ENCODE measurements at regions not wholly inside any gene's neighbourhood (a gene's known extent, or its start where the extent isn't known, plus 50 kb on each side); places are given as distances from the start of the nearest gene placed in this dataset.

DNA sequence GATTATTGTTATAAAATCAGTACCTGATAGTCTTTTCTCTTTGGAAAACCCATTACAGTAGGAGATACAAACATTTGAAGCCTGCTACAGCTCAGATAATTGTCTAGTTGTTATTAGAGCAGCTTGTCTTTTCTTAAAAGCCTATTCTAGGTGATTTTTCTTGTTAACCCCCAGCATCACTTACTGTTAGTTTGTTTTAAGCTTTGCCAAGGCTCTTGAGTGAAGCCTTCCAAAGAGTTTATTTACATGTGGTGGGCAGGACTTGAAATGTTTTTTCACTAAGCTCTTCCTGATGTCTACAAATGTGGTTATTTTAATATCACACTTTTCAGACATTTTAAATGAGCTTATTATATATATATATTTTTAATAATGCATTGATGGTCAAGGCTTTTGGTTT lies 791.3 kb downstream of the PLCL1 start:
- Histone ChIP-seq H3K9me3 (ENCODE audit: severe bottlenecking) (no peaks in the 10 kb centered on the region), H3K36me3 (no peaks in the 10 kb centered on the region), H3K27me3 (ENCODE audit: insufficient read depth, low read depth, severe bottlenecking) (no peaks in the 10 kb centered on the region), H3K4me3 (ENCODE audit: low read depth, low read length) (no peak overlapping the region), H3K27ac (no peak overlapping the region)
- TF ChIP-seq CTCF (IDR thresholded peaks at IDR 0.05; ENCODE audit: low read depth, low read length) = no peak
- no peak for DNase-seq

DNA sequence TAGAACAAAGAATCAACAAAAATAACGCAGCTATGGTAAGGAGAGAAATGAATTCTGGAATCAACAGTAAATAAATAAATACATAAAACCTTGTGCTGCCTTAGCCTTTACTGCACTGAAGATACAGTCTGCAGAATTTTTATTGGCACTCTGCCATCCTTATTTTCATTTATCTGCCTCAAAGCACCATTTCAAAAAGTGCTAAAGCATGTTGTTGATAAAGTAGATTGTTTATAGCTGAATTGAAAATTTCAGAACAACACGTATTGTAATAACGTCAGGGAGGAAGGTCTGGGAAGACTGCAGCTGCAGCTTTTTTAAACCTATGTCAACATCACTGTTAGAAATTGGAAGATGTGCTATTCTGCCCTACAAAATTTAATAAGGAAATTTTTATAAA lies 787.2 kb downstream of the PLCL1 start:
- TF ChIP-seq CTCF (IDR thresholded peaks at IDR 0.05; ENCODE audit: low read depth, low read length) = no peak
- no peak for DNase-seq
- no peaks in the 10 kb centered on the region for H3K36me3 ChIP-seq
- no peaks in the 10 kb centered on the region for H3K27me3 ChIP-seq (ENCODE audit: insufficient read depth, low read depth, severe bottlenecking)
- no peaks in the 10 kb centered on the region for H3K9me3 ChIP-seq (ENCODE audit: severe bottlenecking)
- no peak overlapping the region for H3K4me3 ChIP-seq (ENCODE audit: low read depth, low read length)
- no peak overlapping the region for H3K27ac ChIP-seq

DNA sequence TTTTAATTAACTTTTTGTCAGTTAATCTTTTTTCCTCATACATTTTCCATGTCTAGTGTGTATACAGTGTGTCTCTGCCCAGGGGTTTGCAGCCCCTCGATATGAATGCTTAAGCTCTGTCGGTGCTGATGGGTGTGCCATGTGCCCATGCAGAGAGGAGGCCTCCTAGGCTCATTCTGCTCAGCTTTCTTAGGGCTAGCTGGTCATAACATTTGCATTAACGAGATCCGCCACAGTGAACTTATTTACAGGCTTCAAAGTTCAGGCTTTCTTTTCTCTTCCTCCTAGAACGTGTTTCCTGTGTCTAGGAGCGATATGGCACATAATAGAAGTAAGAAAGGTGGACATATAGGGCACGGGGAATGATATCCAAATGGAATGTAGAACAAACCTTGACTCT lies 783.3 kb downstream of the PLCL1 start:
- no peak for TF ChIP-seq CTCF (IDR thresholded peaks at IDR 0.05; ENCODE audit: low read depth, low read length)
- H3K36me3 ChIP-seq = no peaks in the 10 kb centered on the region
- H3K27ac ChIP-seq = no peak overlapping the region

GRCh38 chr2:198587240-198587639 lies 782.8 kb downstream of the PLCL1 start:
- TF ChIP-seq CTCF (IDR thresholded peaks at IDR 0.05; ENCODE audit: low read depth, low read length) = no peak
- Histone ChIP-seq H3K4me3 (ENCODE audit: low read depth, low read length) (no peak overlapping the region), H3K27ac (no peak overlapping the region), H3K36me3 (no peaks in the 10 kb centered on the region), H3K9me3 (ENCODE audit: severe bottlenecking) (no peaks in the 10 kb centered on the region), H3K27me3 (ENCODE audit: insufficient read depth, low read depth, severe bottlenecking) (no peaks in the 10 kb centered on the region)
- DNase-seq = no peak

More for the DNA sequence above, 783.3 kb downstream of the PLCL1 start:
- H3K4me3 ChIP-seq (ENCODE audit: low read depth, low read length) = no peak overlapping the region
- H3K9me3 ChIP-seq (ENCODE audit: severe bottlenecking) = no peaks in the 10 kb centered on the region
- no peaks in the 10 kb centered on the region for H3K27me3 ChIP-seq (ENCODE audit: insufficient read depth, low read depth, severe bottlenecking)
- DNase-seq = no peak

- Histone ChIP-seq H3K4me3 (ENCODE audit: low read depth, low read length) (no peak overlapping the region), H3K36me3 (no peaks in the 10 kb centered on the region), H3K27me3 (ENCODE audit: insufficient read depth, low read depth, severe bottlenecking) (no peaks in the 10 kb centered on the region), H3K9me3 (ENCODE audit: severe bottlenecking) (no peaks in the 10 kb centered on the region), H3K27ac (no peak overlapping the region)
- no peak for TF ChIP-seq CTCF (IDR thresholded peaks at IDR 0.05; ENCODE audit: low read depth, low read length)
- no peak for DNase-seq
Observed at GRCh38 chr2:198571393-198571792, 767.0 kb downstream of the PLCL1 start.

DNA sequence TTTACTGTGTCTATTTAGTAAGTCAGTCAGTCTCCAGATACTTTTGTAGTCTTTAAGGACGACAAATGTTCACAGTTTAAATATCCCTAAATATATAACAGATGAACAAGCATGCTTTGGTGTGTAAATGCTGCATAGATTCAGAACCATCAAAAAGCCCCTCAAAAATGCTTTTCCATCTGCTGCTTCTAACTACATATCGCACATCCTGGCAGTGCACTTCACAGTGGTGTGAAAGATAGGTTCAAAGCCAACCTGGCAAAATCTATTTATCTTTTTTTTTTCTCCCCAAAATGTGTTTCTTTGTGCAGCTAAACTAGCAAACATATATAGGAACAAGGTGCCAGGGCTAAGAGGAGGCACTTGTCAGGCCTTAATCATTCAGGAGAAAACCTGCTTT lies 753.8 kb downstream of the PLCL1 start:
- Histone ChIP-seq H3K9me3 (ENCODE audit: severe bottlenecking) (no peaks in the 10 kb centered on the region), H3K4me3 (ENCODE audit: low read depth, low read length) (no peak overlapping the region), H3K27me3 (ENCODE audit: insufficient read depth, low read depth, severe bottlenecking) (no peaks in the 10 kb centered on the region), H3K36me3 (no peaks in the 10 kb centered on the region), H3K27ac (no peak overlapping the region)
- DNase-seq = no peak
- no peak for TF ChIP-seq CTCF (IDR thresholded peaks at IDR 0.05; ENCODE audit: low read depth, low read length)
